Mesenchymal stem cell (in vitro differentiated cells and primary cell): ENCODE measurements at regions not wholly inside any gene's neighbourhood (a gene's known extent, or its start where the extent isn't known, plus 50 kb on each side); places are given as distances from the start of the nearest gene placed in this dataset.

Experiments
- DNase-seq: peaks from one replicate; pipeline ENCODE4 v3.0.0-alpha.2; 2013
- H2AFZ ChIP-seq: one replicate; pipeline ENCODE4 v1.6.1; 2013; ENCODE audit warnings: low read depth, mild to moderate bottlenecking, control low read depth, inconsistent platforms, low read length, moderate library complexity
- H2AK5ac ChIP-seq: 2 replicates; pipeline ENCODE4 v1.6.1; 2013; ENCODE audit warnings: low read length, moderate library complexity, mild to moderate bottlenecking, inconsistent platforms; ENCODE audit not compliant: severe bottlenecking
- H2BK120ac ChIP-seq: one replicate; pipeline ENCODE4 v1.6.1; 2013; ENCODE audit warnings: low read depth, mild to moderate bottlenecking, inconsistent platforms, low read length, moderate library complexity
- H2BK12ac ChIP-seq, 2 experiments: one replicate each; pipeline ENCODE4 v1.6.1; 2013; ENCODE audit warnings: inconsistent platforms in 2 of 2, low read length in 2 of 2, mild to moderate bottlenecking in 2 of 2, moderate library complexity in 2 of 2, control low read depth in 1 of 2
- H2BK15ac ChIP-seq: one replicate; pipeline ENCODE4 v1.6.1; 2013; ENCODE audit warnings: mild to moderate bottlenecking, low read depth, inconsistent platforms; ENCODE audit not compliant: poor library complexity, severe bottlenecking
- H2BK5ac ChIP-seq: 2 replicates; pipeline ENCODE4 v1.6.1; 2013; ENCODE audit warnings: low read depth, mild to moderate bottlenecking, low read length, control low read depth, inconsistent platforms; ENCODE audit not compliant: poor library complexity, severe bottlenecking
- H3K14ac ChIP-seq, 2 experiments: one replicate each; pipeline ENCODE4 v1.6.1; 2013; ENCODE audit warnings: inconsistent platforms in 2 of 2, low read length in 2 of 2, control low read depth in 1 of 2, mild to moderate bottlenecking in 1 of 2, moderate library complexity in 1 of 2
- H3K18ac ChIP-seq, 2 experiments: one replicate each; pipeline ENCODE4 v1.6.1; 2013; ENCODE audit warnings: inconsistent platforms in 2 of 2, low read length in 2 of 2, control low read depth in 1 of 2, low read depth in 1 of 2, mild to moderate bottlenecking in 1 of 2
- H3K23ac ChIP-seq, 2 experiments: one replicate each; pipeline ENCODE4 v1.6.1; 2013; ENCODE audit warnings: inconsistent platforms in 2 of 2, low read length in 2 of 2, mild to moderate bottlenecking in 2 of 2, moderate library complexity in 2 of 2, control low read depth in 1 of 2
- H3K27ac ChIP-seq: 2 replicates; pipeline ENCODE4 v1.5.1; 2013; ENCODE audit warnings: mild to moderate bottlenecking, moderate library complexity, low read length, control low read depth, inconsistent platforms; ENCODE audit not compliant: poor library complexity, severe bottlenecking
- H3K27me3 ChIP-seq, 2 experiments: 2 replicates each; pipeline versions ENCODE4 v1.6.1 to v1.7.0; 2013; ENCODE audit warnings: low read length in 2 of 2, mild to moderate bottlenecking in 2 of 2, moderate library complexity in 2 of 2, control low read depth in 1 of 2, inconsistent platforms in 1 of 2; ENCODE audit not compliant: control insufficient read depth in 1 of 2, insufficient read depth in 1 of 2
- H3K36me3 ChIP-seq, 2 experiments: 2 replicates each; pipeline versions ENCODE4 v1.6.1 to v1.7.0; 2013; ENCODE audit warnings: low read length in 2 of 2, control low read depth in 1 of 2, inconsistent platforms in 1 of 2, low read depth in 1 of 2, mild to moderate bottlenecking in 1 of 2; ENCODE audit not compliant: insufficient read depth in 2 of 2, control insufficient read depth in 1 of 2
- H3K4ac ChIP-seq, 2 experiments: one replicate each; pipeline ENCODE4 v1.6.1; 2013; ENCODE audit warnings: inconsistent platforms in 2 of 2, low read length in 2 of 2, mild to moderate bottlenecking in 2 of 2, moderate library complexity in 2 of 2, control low read depth in 1 of 2, low read depth in 1 of 2
- H3K4me1 ChIP-seq: 2 replicates; pipeline ENCODE4 v1.6.1; 2013; ENCODE audit warnings: low read depth, low read length, control low read depth; ENCODE audit not compliant: control insufficient read depth, insufficient read depth
- H3K4me2 ChIP-seq: 2 replicates; pipeline ENCODE4 v1.6.1; 2013; ENCODE audit warnings: low read length, mild to moderate bottlenecking, inconsistent platforms; ENCODE audit not compliant: poor library complexity, severe bottlenecking
- H3K4me3 ChIP-seq, 2 experiments: 2 replicates each; pipeline versions ENCODE4 v1.5.1 to v1.7.0; 2013; ENCODE audit warnings: low read length in 2 of 2, mild to moderate bottlenecking in 2 of 2, control low read depth in 1 of 2, low read depth in 1 of 2; ENCODE audit not compliant: insufficient read depth in 1 of 2
- H3K79me1 ChIP-seq: replicated peaks from 2 replicates; pipeline ENCODE4 v1.6.1; 2013; ENCODE audit warnings: mild to moderate bottlenecking, control low read depth, low read length, inconsistent platforms; ENCODE audit not compliant: poor library complexity, severe bottlenecking
- H3K9ac ChIP-seq: 2 replicates; pipeline ENCODE4 v1.7.0; 2013; ENCODE audit warnings: mild to moderate bottlenecking, low read length, moderate library complexity
- H3K9me3 ChIP-seq: 2 replicates; pipeline ENCODE4 v1.7.0; 2013; ENCODE audit warnings: mild to moderate bottlenecking, low read length; ENCODE audit not compliant: control insufficient read depth
- H4K8ac ChIP-seq: one replicate; pipeline ENCODE4 v1.6.1; 2013; ENCODE audit warnings: inconsistent platforms, mild to moderate bottlenecking, low read length, moderate library complexity
- H4K91ac ChIP-seq: one replicate; pipeline ENCODE4 v1.6.1; 2013; ENCODE audit warnings: mild to moderate bottlenecking, low read length, inconsistent platforms
- WGBS: methylation state at CpG from one replicate; pipeline ENCODE4 v1.1.7; 2013; ENCODE audit warnings: mixed read lengths; 5-methylcytosine and 5-hydroxymethylcytosine counted together

- H3K23ac ChIP-seq, result no peak overlapping the region
- H2BK15ac ChIP-seq, result no peak overlapping the region
- no peaks in the 10 kb centered on the region for H3K36me3 ChIP-seq
- H2BK5ac ChIP-seq, result no peak overlapping the region
- H2BK12ac ChIP-seq, result no peak overlapping the region
- H3K14ac ChIP-seq, result no peak overlapping the region
- H2AFZ ChIP-seq, result no peak overlapping the region
- no peak overlapping the region for H3K18ac ChIP-seq
- H3K79me1 ChIP-seq, result no peaks in the 10 kb centered on the region
- no peak overlapping the region for H2AK5ac ChIP-seq
- no peak overlapping the region for H3K4me3 ChIP-seq
- no peak overlapping the region for H2BK120ac ChIP-seq
- H3K27me3 ChIP-seq, result no peaks in the 10 kb centered on the region
- H3K9me3 ChIP-seq, result no peaks in the 10 kb centered on the region
- H3K4me2 ChIP-seq, result no peak overlapping the region
- H3K4me1 ChIP-seq, result peaks cover 4% of the 10 kb centered on the region
- H3K4ac ChIP-seq, result no peak overlapping the region
- DNase-seq, result no peak
- WGBS, result 75% methylated on average over 3 of the region's 3 CpGs
- H4K8ac ChIP-seq, result no peak overlapping the region
- no peak overlapping the region for H4K91ac ChIP-seq
- H3K27ac ChIP-seq, result no peak overlapping the region
- no peak overlapping the region for H3K9ac ChIP-seq
These were observed 396.1 kb downstream of the ENC1 start for GRCh38 chr5:74244406-74244805.

- Histone ChIP-seq H2BK120ac (no peak overlapping the region), H3K18ac (no peak overlapping the region), H3K27ac (no peak overlapping the region), H3K4me2 (no peak overlapping the region), H3K9ac (no peak overlapping the region), H4K8ac (no peak overlapping the region), H2AK5ac (no peak overlapping the region), H3K4ac (no peak overlapping the region), H3K27me3 (no peaks in the 10 kb centered on the region), H2BK12ac (no peak overlapping the region), H3K4me1 (peaks cover 4% of the 10 kb centered on the region), H2AFZ (no peak overlapping the region), H2BK5ac (no peak overlapping the region), H3K4me3 (no peak overlapping the region), H2BK15ac (no peak overlapping the region), H3K79me1 (no peaks in the 10 kb centered on the region), H3K23ac (no peak overlapping the region), H3K9me3 (no peaks in the 10 kb centered on the region), H3K14ac (no peak overlapping the region), H3K36me3 (no peaks in the 10 kb centered on the region), H4K91ac (no peak overlapping the region)
- 96% methylated on average over 1 of the region's 2 CpGs for WGBS
- no peak for DNase-seq
These were observed 396.9 kb downstream of the ENC1 start for GRCh38 chr5:74243634-74244033.

- no peaks in the 10 kb centered on the region for H3K9me3 ChIP-seq
- WGBS, result 70% methylated on average over 1 of the region's 3 CpGs
- no peak overlapping the region for H2BK15ac ChIP-seq
- H3K27me3 ChIP-seq, result no peaks in the 10 kb centered on the region
- no peak overlapping the region for H3K4ac ChIP-seq
- DNase-seq, result no peak
- no peak overlapping the region for H3K4me2 ChIP-seq
- H3K4me1 ChIP-seq, result peaks cover 4% of the 10 kb centered on the region
- H3K27ac ChIP-seq, result no peak overlapping the region
- H3K23ac ChIP-seq, result no peak overlapping the region
- H2BK5ac ChIP-seq, result no peak overlapping the region
- no peak overlapping the region for H4K8ac ChIP-seq
- no peak overlapping the region for H3K18ac ChIP-seq
- no peaks in the 10 kb centered on the region for H3K79me1 ChIP-seq
- no peak overlapping the region for H3K4me3 ChIP-seq
- H4K91ac ChIP-seq, result no peak overlapping the region
- H3K9ac ChIP-seq, result no peak overlapping the region
- H3K36me3 ChIP-seq, result no peaks in the 10 kb centered on the region
- H2BK120ac ChIP-seq, result no peak overlapping the region
- no peak overlapping the region for H2AFZ ChIP-seq
- H2BK12ac ChIP-seq, result no peak overlapping the region
- no peak overlapping the region for H3K14ac ChIP-seq
- H2AK5ac ChIP-seq, result no peak overlapping the region
These were observed 398.0 kb downstream of the ENC1 start for GRCh38 chr5:74242516-74242915.

- no peak overlapping the region for H2AK5ac ChIP-seq
- no peak overlapping the region for H3K4me3 ChIP-seq
- H3K4me1 ChIP-seq, result peaks cover 4% of the 10 kb centered on the region
- no peaks in the 10 kb centered on the region for H3K27me3 ChIP-seq
- H3K4ac ChIP-seq, result no peak overlapping the region
- H3K79me1 ChIP-seq, result no peaks in the 10 kb centered on the region
- no peak overlapping the region for H2AFZ ChIP-seq
- H3K27ac ChIP-seq, result peak overlapping the region; percentile 16
- H2BK120ac ChIP-seq, result no peak overlapping the region
- no peaks in the 10 kb centered on the region for H3K36me3 ChIP-seq
- no peak overlapping the region for H3K23ac ChIP-seq
- H4K91ac ChIP-seq, result no peak overlapping the region
- no peak overlapping the region for H2BK5ac ChIP-seq
- 60% methylated on average over 1 of the region's 2 CpGs for WGBS
- H2BK12ac ChIP-seq, result no peak overlapping the region
- H4K8ac ChIP-seq, result no peak overlapping the region
- no peaks in the 10 kb centered on the region for H3K9me3 ChIP-seq
- H3K4me2 ChIP-seq, result no peak overlapping the region
- no peak overlapping the region for H3K18ac ChIP-seq
- H3K14ac ChIP-seq, result no peak overlapping the region
- DNase-seq, result no peak
- no peak overlapping the region for H3K9ac ChIP-seq
- H2BK15ac ChIP-seq, result no peak overlapping the region
These were observed 398.8 kb downstream of the ENC1 start for GRCh38 chr5:74241751-74242140.
